H1 (cell line): ENCODE measurements at regions not wholly inside any gene's neighbourhood (a gene's known extent, or its start where the extent isn't known, plus 50 kb on each side); places are given as distances from the start of the nearest gene placed in this dataset.
A peak's percentile ranks its signal among the peaks of the same experiment; 100 is the strongest.

ENCODE experiments used
- PHF8 ChIP-seq: fragments of 200-600 bp; sonication (generic); conservative IDR thresholded peaks from 2 replicates; pipeline ENCODE4 v1.7.1; 2012; ENCODE audit warnings: low read depth, mild to moderate bottlenecking, inconsistent platforms, low read length, moderate library complexity
- RNF2 ChIP-seq: fragments of 200-900, 300-1000 bp; sonication (generic); IDR thresholded peaks from 2 replicates; pipeline ENCODE4 v1.7.1; 2016; ENCODE audit warnings: borderline replicate concordance, low read depth, mild to moderate bottlenecking, antibody characterized with exemption, low read length; ENCODE audit not compliant: poor library complexity, severe bottlenecking; ENCODE audit errors: missing control alignments
- SAP30 ChIP-seq: fragments of 300-600 bp; sonication (generic); IDR thresholded peaks from 2 replicates; pipeline ENCODE4 v1.7.1; 2012; ENCODE audit warnings: low read length, moderate library complexity, mild to moderate bottlenecking, inconsistent platforms; ENCODE audit not compliant: insufficient read depth, insufficient replicate concordance
- SIX5 ChIP-seq: IDR thresholded peaks from 2 replicates; pipeline ENCODE4 v1.6.1; 2011; ENCODE audit warnings: mild to moderate bottlenecking, low read depth, low read length
- YY1 ChIP-seq: IDR thresholded peaks from 2 replicates; pipeline ENCODE4 v1.6.1; 2011; ENCODE audit warnings: low read depth, mild to moderate bottlenecking, low read length
- TF ChIP-seq, protein P1 (sequence below), 3 experiments: IDR thresholded peaks; 1 replicate in 2 of 3; 2 replicates in 1 of 3; pipeline versions ENCODE4 v1.5.1 to v1.6.1; 2011; ENCODE audit warnings: low read length in 3 of 3, mild to moderate bottlenecking in 3 of 3, inconsistent platforms in 2 of 3, low read depth in 1 of 3, moderate library complexity in 1 of 3; ENCODE audit not compliant: insufficient read depth in 1 of 3; ENCODE audit errors: control extremely low read depth in 1 of 3
- TF ChIP-seq, protein P2 (sequence below): fragments of 300-600 bp; sonication (generic); IDR thresholded peaks from 2 replicates; pipeline ENCODE4 v1.7.1; 2012; ENCODE audit warnings: low read length, moderate library complexity, mild to moderate bottlenecking, inconsistent platforms; ENCODE audit not compliant: insufficient replicate concordance

DNA sequence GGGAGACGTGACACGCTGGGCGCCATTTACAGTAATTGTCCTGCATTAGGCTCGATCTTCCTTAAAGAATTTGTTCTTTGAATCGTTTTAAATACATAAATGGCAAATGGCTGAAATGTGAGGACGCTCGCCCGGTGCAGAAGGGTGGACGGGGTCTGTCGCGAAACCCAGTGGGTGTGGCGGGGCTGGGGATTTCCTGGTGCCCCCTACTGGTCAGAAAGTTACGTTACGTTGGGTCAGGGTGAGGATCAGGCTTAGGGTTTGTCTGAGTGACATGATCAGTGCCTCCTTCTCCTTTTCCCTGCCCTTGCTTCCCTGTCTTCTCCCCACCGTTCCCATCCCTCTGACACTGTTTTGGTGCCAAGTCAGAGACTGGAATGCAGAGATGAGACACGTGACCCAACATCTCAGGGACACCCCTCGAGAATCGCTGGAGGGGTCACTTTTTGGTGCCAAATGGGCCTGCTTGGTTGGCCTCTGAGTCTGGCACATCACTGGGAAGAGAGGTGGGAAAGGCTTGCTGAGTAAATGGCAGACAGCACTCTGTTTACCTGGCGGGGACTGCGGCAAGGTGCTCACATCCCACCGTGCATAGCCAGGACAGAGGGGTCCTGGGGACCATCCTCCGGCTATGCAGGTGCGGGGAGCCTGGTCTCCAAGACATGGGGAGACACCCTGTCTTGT, 1107.6 kb downstream of the BRD1 start (continued):
- TF ChIP-seq, protein P1, sequence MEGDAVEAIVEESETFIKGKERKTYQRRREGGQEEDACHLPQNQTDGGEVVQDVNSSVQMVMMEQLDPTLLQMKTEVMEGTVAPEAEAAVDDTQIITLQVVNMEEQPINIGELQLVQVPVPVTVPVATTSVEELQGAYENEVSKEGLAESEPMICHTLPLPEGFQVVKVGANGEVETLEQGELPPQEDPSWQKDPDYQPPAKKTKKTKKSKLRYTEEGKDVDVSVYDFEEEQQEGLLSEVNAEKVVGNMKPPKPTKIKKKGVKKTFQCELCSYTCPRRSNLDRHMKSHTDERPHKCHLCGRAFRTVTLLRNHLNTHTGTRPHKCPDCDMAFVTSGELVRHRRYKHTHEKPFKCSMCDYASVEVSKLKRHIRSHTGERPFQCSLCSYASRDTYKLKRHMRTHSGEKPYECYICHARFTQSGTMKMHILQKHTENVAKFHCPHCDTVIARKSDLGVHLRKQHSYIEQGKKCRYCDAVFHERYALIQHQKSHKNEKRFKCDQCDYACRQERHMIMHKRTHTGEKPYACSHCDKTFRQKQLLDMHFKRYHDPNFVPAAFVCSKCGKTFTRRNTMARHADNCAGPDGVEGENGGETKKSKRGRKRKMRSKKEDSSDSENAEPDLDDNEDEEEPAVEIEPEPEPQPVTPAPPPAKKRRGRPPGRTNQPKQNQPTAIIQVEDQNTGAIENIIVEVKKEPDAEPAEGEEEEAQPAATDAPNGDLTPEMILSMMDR (IDR thresholded peaks at IDR 0.05; ENCODE audit: control extremely low read depth in 1 of 3, insufficient read depth in 1 of 3, low read depth in 1 of 3, low read length in 3 of 3) = peak; percentile 54 to 80 (median 77)
- TF ChIP-seq RNF2 = no peak
- no peak for TF ChIP-seq SAP30
- TF ChIP-seq YY1 = no peak
- no peak for TF ChIP-seq PHF8
- TF ChIP-seq SIX5 = no peak
- TF ChIP-seq, protein P2, sequence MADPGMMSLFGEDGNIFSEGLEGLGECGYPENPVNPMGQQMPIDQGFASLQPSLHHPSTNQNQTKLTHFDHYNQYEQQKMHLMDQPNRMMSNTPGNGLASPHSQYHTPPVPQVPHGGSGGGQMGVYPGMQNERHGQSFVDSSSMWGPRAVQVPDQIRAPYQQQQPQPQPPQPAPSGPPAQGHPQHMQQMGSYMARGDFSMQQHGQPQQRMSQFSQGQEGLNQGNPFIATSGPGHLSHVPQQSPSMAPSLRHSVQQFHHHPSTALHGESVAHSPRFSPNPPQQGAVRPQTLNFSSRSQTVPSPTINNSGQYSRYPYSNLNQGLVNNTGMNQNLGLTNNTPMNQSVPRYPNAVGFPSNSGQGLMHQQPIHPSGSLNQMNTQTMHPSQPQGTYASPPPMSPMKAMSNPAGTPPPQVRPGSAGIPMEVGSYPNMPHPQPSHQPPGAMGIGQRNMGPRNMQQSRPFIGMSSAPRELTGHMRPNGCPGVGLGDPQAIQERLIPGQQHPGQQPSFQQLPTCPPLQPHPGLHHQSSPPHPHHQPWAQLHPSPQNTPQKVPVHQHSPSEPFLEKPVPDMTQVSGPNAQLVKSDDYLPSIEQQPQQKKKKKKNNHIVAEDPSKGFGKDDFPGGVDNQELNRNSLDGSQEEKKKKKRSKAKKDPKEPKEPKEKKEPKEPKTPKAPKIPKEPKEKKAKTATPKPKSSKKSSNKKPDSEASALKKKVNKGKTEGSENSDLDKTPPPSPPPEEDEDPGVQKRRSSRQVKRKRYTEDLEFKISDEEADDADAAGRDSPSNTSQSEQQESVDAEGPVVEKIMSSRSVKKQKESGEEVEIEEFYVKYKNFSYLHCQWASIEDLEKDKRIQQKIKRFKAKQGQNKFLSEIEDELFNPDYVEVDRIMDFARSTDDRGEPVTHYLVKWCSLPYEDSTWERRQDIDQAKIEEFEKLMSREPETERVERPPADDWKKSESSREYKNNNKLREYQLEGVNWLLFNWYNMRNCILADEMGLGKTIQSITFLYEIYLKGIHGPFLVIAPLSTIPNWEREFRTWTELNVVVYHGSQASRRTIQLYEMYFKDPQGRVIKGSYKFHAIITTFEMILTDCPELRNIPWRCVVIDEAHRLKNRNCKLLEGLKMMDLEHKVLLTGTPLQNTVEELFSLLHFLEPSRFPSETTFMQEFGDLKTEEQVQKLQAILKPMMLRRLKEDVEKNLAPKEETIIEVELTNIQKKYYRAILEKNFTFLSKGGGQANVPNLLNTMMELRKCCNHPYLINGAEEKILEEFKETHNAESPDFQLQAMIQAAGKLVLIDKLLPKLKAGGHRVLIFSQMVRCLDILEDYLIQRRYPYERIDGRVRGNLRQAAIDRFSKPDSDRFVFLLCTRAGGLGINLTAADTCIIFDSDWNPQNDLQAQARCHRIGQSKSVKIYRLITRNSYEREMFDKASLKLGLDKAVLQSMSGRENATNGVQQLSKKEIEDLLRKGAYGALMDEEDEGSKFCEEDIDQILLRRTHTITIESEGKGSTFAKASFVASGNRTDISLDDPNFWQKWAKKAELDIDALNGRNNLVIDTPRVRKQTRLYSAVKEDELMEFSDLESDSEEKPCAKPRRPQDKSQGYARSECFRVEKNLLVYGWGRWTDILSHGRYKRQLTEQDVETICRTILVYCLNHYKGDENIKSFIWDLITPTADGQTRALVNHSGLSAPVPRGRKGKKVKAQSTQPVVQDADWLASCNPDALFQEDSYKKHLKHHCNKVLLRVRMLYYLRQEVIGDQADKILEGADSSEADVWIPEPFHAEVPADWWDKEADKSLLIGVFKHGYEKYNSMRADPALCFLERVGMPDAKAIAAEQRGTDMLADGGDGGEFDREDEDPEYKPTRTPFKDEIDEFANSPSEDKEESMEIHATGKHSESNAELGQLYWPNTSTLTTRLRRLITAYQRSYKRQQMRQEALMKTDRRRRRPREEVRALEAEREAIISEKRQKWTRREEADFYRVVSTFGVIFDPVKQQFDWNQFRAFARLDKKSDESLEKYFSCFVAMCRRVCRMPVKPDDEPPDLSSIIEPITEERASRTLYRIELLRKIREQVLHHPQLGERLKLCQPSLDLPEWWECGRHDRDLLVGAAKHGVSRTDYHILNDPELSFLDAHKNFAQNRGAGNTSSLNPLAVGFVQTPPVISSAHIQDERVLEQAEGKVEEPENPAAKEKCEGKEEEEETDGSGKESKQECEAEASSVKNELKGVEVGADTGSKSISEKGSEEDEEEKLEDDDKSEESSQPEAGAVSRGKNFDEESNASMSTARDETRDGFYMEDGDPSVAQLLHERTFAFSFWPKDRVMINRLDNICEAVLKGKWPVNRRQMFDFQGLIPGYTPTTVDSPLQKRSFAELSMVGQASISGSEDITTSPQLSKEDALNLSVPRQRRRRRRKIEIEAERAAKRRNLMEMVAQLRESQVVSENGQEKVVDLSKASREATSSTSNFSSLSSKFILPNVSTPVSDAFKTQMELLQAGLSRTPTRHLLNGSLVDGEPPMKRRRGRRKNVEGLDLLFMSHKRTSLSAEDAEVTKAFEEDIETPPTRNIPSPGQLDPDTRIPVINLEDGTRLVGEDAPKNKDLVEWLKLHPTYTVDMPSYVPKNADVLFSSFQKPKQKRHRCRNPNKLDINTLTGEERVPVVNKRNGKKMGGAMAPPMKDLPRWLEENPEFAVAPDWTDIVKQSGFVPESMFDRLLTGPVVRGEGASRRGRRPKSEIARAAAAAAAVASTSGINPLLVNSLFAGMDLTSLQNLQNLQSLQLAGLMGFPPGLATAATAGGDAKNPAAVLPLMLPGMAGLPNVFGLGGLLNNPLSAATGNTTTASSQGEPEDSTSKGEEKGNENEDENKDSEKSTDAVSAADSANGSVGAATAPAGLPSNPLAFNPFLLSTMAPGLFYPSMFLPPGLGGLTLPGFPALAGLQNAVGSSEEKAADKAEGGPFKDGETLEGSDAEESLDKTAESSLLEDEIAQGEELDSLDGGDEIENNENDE = no peak
